HCT116 (cell line): ENCODE measurements at regions not wholly inside any gene's neighbourhood (a gene's known extent, or its start where the extent isn't known, plus 50 kb on each side); places are given as distances from the start of the nearest gene placed in this dataset.

Experiments used
- CTCF ChIP-seq, 3 experiments: fragments of 200-600 bp in 1 of 3; sonication (generic) in 1 of 3; IDR thresholded peaks in 2 of 3; conservative IDR thresholded peaks in 1 of 3; 2 replicates each; pipeline ENCODE4 v1.5.1; 2012 to 2017; ENCODE audit warnings: low read depth in 2 of 3, low read length in 2 of 3, antibody characterized with exemption in 1 of 3, borderline replicate concordance in 1 of 3, control low read depth in 1 of 3, mild to moderate bottlenecking in 1 of 3, mixed read lengths in 1 of 3, mixed run types in 1 of 3, moderate library complexity in 1 of 3; ENCODE audit not compliant: insufficient read depth in 1 of 3
- EZH2 ChIP-seq: fragments of 200-600 bp; sonication (generic); IDR thresholded peaks from 2 replicates; pipeline ENCODE4 v1.6.1; 2017; ENCODE audit warnings: antibody characterized with exemption, mixed run types
- POLR2AphosphoS5 ChIP-seq: IDR thresholded peaks from 2 replicates; pipeline ENCODE4 v1.6.1; 2011; ENCODE audit warnings: mild to moderate bottlenecking, low read depth, low read length, moderate library complexity

- no peak for TF ChIP-seq CTCF (IDR thresholded peaks at IDR 0.05 in 2 of 3, conservative IDR thresholded peaks at IDR 0.05 in 1 of 3; ENCODE audit: borderline replicate concordance in 1 of 3, insufficient read depth in 1 of 3, low read depth in 2 of 3, low read length in 2 of 3)
- no peak for TF ChIP-seq EZH2
- no peak for TF ChIP-seq POLR2AphosphoS5
Observed at GRCh38 chr1:82223091-82223490, 422.4 kb downstream of the ADGRL2 start.
